Keratinocyte (primary cell): ENCODE measurements at regions not wholly inside any gene's neighbourhood (a gene's known extent, or its start where the extent isn't known, plus 50 kb on each side); places are given as distances from the start of the nearest gene placed in this dataset.

Experiments used
- DNase-seq: peaks from one replicate; pipeline ENCODE4 v3.0.0-alpha.2; 2011; ENCODE audit warnings: low read depth, missing footprints, low spot score
- FAIRE-seq: peaks from 2 replicates; lab custom pipeline; 2011; peaks lifted over from hg19 to GRCh38; lab: Jason Lieb, UNC
- H2AFZ ChIP-seq: 2 replicates; pipeline ENCODE4 v1.6.0; 2012; ENCODE audit warnings: low read length, control low read depth, inconsistent platforms; ENCODE audit not compliant: control insufficient read depth
- H3K27ac ChIP-seq: 2 replicates; pipeline ENCODE4 v1.5.1; 2011; ENCODE audit warnings: low read length; ENCODE audit not compliant: control insufficient read depth, insufficient read depth
- H3K27me3 ChIP-seq: 3 replicates; pipeline ENCODE4 v1.6.0; 2011; ENCODE audit warnings: low read length; ENCODE audit not compliant: control insufficient read depth, insufficient read depth; ENCODE audit errors: extremely low read depth
- H3K36me3 ChIP-seq, 2 experiments: 2 replicates in 1 of 2; 3 replicates in 1 of 2; pipeline ENCODE4 v1.5.1; 2011; ENCODE audit warnings: low read length in 2 of 2, mild to moderate bottlenecking in 1 of 2; ENCODE audit not compliant: control insufficient read depth in 2 of 2, insufficient read depth in 2 of 2; ENCODE audit errors: extremely low read depth in 1 of 2
- H3K4me1 ChIP-seq: 3 replicates; pipeline ENCODE4 v1.5.1; 2011; ENCODE audit warnings: low read length; ENCODE audit not compliant: control insufficient read depth, insufficient read depth; ENCODE audit errors: extremely low read depth
- H3K4me2 ChIP-seq: 3 replicates; pipeline ENCODE4 v1.6.0; 2011; ENCODE audit warnings: low read depth, low read length; ENCODE audit not compliant: control insufficient read depth, insufficient read depth; ENCODE audit errors: extremely low read depth
- H3K4me3 ChIP-seq, 3 experiments: fragments of 200-600 bp in 1 of 3; sonication (generic) in 1 of 3; 2 replicates in 2 of 3; 3 replicates in 1 of 3; pipeline ENCODE4 v1.5.1; 2011 to 2016; ENCODE audit warnings: low read length in 3 of 3, mild to moderate bottlenecking in 3 of 3, control low read depth in 2 of 3, inconsistent platforms in 1 of 3, low read depth in 1 of 3, mixed read lengths in 1 of 3, mixed run types in 1 of 3, moderate library complexity in 1 of 3; ENCODE audit not compliant: control insufficient read depth in 2 of 3, insufficient read depth in 2 of 3; ENCODE audit errors: extremely low read depth in 1 of 3
- H3K79me2 ChIP-seq: 2 replicates; pipeline ENCODE4 v1.6.0; 2012; ENCODE audit warnings: low read length; ENCODE audit not compliant: control insufficient read depth, insufficient read depth
- H3K9ac ChIP-seq: 3 replicates; pipeline ENCODE4 v1.6.0; 2011; ENCODE audit warnings: low read length; ENCODE audit not compliant: control insufficient read depth, insufficient read depth; ENCODE audit errors: extremely low read depth
- H3K9me1 ChIP-seq: 3 replicates; pipeline ENCODE4 v1.6.0; 2011; ENCODE audit warnings: low read length; ENCODE audit not compliant: control insufficient read depth, insufficient read depth; ENCODE audit errors: extremely low read depth
- H3K9me3 ChIP-seq: 2 replicates; pipeline ENCODE4 v1.5.1; 2012; ENCODE audit warnings: low read depth, low read length; ENCODE audit not compliant: control insufficient read depth
- H4K20me1 ChIP-seq: 3 replicates; pipeline ENCODE4 v1.6.0; 2011; ENCODE audit warnings: low read length; ENCODE audit not compliant: control insufficient read depth, insufficient read depth; ENCODE audit errors: extremely low read depth
- CTCF ChIP-seq, 3 experiments: IDR thresholded peaks in 1 of 3; conservative IDR thresholded peaks in 1 of 3; optimal IDR thresholded peaks in 1 of 3; 2 replicates in 2 of 3; 3 replicates in 1 of 3; pipeline versions ENCODE3 to v1.5.1; 2011; ENCODE audit warnings: low read length in 3 of 3, mild to moderate bottlenecking in 3 of 3, moderate library complexity in 2 of 3, control low read depth in 1 of 3, inconsistent platforms in 1 of 3; ENCODE audit not compliant: insufficient read depth in 2 of 3; ENCODE audit errors: extremely low read depth in 1 of 3
- EZH2 ChIP-seq: IDR thresholded peaks from one replicate; pipeline ENCODE4 v1.6.1; 2012; ENCODE audit warnings: inconsistent platforms, mild to moderate bottlenecking, low read length, moderate library complexity
- dilution Hi-C: fragments of 300-500 bp; cut with MboI; formaldehyde crosslinking; loops from one replicate; pipeline ENCODE4 v1.7.0; 2020; ENCODE audit warnings: low sequenced_read_pairs; ENCODE audit not compliant: extremely low pct_ligation_motif_present

GRCh38 chr11:13134066-13134465 is 125.0 kb downstream of the RASSF10 start:
- DNase-seq (no peak), FAIRE-seq (no peak)
- dilution Hi-C loops, result no loop called here
- H3K9me1 ChIP-seq, result no peaks in the 10 kb centered on the region
- no peak for TF ChIP-seq CTCF (optimal IDR thresholded peaks at IDR 0.05 in 1 of 3, IDR thresholded peaks at IDR 0.05 in 1 of 3, conservative IDR thresholded peaks at IDR 0.05 in 1 of 3; ENCODE audit: extremely low read depth in 1 of 3, insufficient read depth in 2 of 3, low read length in 3 of 3)
- no peak overlapping the region for H3K27ac ChIP-seq
- no peak overlapping the region for H2AFZ ChIP-seq
- H3K4me1 ChIP-seq, result peaks cover 12% of the 10 kb centered on the region
- H4K20me1 ChIP-seq, result no peaks in the 10 kb centered on the region
- H3K4me3 ChIP-seq, result no peak overlapping the region
- no peaks in the 10 kb centered on the region for H3K36me3 ChIP-seq
- no peaks in the 10 kb centered on the region for H3K79me2 ChIP-seq
- H3K9ac ChIP-seq, result no peak overlapping the region
- H3K27me3 ChIP-seq, result no peaks in the 10 kb centered on the region
- no peaks in the 10 kb centered on the region for H3K9me3 ChIP-seq
- H3K4me2 ChIP-seq, result no peak overlapping the region

- Histone ChIP-seq H3K4me2 (no peak overlapping the region), H3K27me3 (no peaks in the 10 kb centered on the region), H3K4me3 (no peak overlapping the region), H2AFZ (no peak overlapping the region), H3K9ac (no peak overlapping the region), H3K27ac (no peak overlapping the region), H3K79me2 (no peaks in the 10 kb centered on the region), H3K9me1 (no peaks in the 10 kb centered on the region), H3K4me1 (peaks cover 12% of the 10 kb centered on the region), H3K9me3 (no peaks in the 10 kb centered on the region), H3K36me3 (no peaks in the 10 kb centered on the region), H4K20me1 (no peaks in the 10 kb centered on the region)
- DNase-seq (no peak), FAIRE-seq (no peak)
- dilution Hi-C loops, result no loop called here
- TF ChIP-seq EZH2 (no peak), CTCF (optimal IDR thresholded peaks at IDR 0.05 in 1 of 3, IDR thresholded peaks at IDR 0.05 in 1 of 3, conservative IDR thresholded peaks at IDR 0.05 in 1 of 3; ENCODE audit: extremely low read depth in 1 of 3, insufficient read depth in 2 of 3, low read length in 3 of 3) (no peak)
Observed at GRCh38 chr11:13134886-13135285, 125.8 kb downstream of the RASSF10 start.
